ENCODE measurements at regions not wholly inside any gene's neighbourhood (a gene's known extent, or its start where the extent isn't known, plus 50 kb on each side); places are given as distances from the start of the nearest gene placed in this dataset.

- TF ChIP-seq, protein P1, sequence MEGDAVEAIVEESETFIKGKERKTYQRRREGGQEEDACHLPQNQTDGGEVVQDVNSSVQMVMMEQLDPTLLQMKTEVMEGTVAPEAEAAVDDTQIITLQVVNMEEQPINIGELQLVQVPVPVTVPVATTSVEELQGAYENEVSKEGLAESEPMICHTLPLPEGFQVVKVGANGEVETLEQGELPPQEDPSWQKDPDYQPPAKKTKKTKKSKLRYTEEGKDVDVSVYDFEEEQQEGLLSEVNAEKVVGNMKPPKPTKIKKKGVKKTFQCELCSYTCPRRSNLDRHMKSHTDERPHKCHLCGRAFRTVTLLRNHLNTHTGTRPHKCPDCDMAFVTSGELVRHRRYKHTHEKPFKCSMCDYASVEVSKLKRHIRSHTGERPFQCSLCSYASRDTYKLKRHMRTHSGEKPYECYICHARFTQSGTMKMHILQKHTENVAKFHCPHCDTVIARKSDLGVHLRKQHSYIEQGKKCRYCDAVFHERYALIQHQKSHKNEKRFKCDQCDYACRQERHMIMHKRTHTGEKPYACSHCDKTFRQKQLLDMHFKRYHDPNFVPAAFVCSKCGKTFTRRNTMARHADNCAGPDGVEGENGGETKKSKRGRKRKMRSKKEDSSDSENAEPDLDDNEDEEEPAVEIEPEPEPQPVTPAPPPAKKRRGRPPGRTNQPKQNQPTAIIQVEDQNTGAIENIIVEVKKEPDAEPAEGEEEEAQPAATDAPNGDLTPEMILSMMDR (IDR thresholded peaks at IDR 0.05; ENCODE audit: low read depth, low read length), result no peak
- TF ChIP-seq EZH2phosphoT487 (IDR thresholded peaks at IDR 0.05; ENCODE audit: low read depth), result no peak
Observed at GRCh38 chr11:112880495-112880894, 80.7 kb upstream of the NCAM1 start.

All from OCI-LY3 (cell line).